EL (cell line): ENCODE measurements at regions not wholly inside any gene's neighbourhood (a gene's known extent, or its start where the extent isn't known, plus 50 kb on each side); places are given as distances from the start of the nearest gene placed in this dataset.

Experiments used
- DNase-seq: peaks from one replicate; pipeline ENCODE4 v3.0.0-alpha.2; 2016

- no peak for DNase-seq
Observed at GRCh38 chr6:140932909-140933308, 1199.8 kb upstream of the GJE1 start.

GRCh38 chr6:140931581-140931980 lies 1201.1 kb upstream of the GJE1 start:
- no peak for DNase-seq

GRCh38 chr6:140929121-140929520 lies 1203.6 kb upstream of the GJE1 start:
- no peak for DNase-seq

GRCh38 chr6:140923048-140923447 lies 1209.7 kb upstream of the GJE1 start:
- DNase-seq = no peak

GRCh38 chr6:140921366-140922226 lies 1211.1 kb upstream of the GJE1 start:
- peak; percentile 82 for DNase-seq

GRCh38 chr6:140917911-140918310 lies 1214.8 kb upstream of the GJE1 start:
- no peak for DNase-seq

GRCh38 chr6:140915551-140915950 lies 1217.2 kb upstream of the GJE1 start:
- no peak for DNase-seq

- DNase-seq = no peak
Observed at GRCh38 chr6:140915103-140915502, 1217.6 kb upstream of the GJE1 start.

- DNase-seq = no peak
Observed at GRCh38 chr6:140912686-140913085, 1220.0 kb upstream of the GJE1 start.

GRCh38 chr6:140909625-140910024 lies 1223.1 kb upstream of the GJE1 start:
- peak; percentile 53 for DNase-seq

- peak; percentile 53 for DNase-seq
Observed at GRCh38 chr6:140909156-140909555, 1223.6 kb upstream of the GJE1 start.

GRCh38 chr6:140908505-140908904 lies 1224.2 kb upstream of the GJE1 start:
- no peak for DNase-seq

- DNase-seq = no peak
Observed at GRCh38 chr6:140907235-140907634, 1225.5 kb upstream of the GJE1 start.

- no peak for DNase-seq
Observed at GRCh38 chr6:140905724-140906123, 1227.0 kb upstream of the GJE1 start.

GRCh38 chr6:140905050-140905449 lies 1227.7 kb upstream of the GJE1 start:
- DNase-seq = no peak

- DNase-seq = no peak
Observed at GRCh38 chr6:140897804-140898573, 1234.7 kb upstream of the GJE1 start.

- no peak for DNase-seq
Observed at GRCh38 chr6:140897349-140897748, 1235.4 kb upstream of the GJE1 start.

- no peak for DNase-seq
Observed at GRCh38 chr6:140893432-140893831, 1239.3 kb upstream of the GJE1 start.

- peak; percentile 52 for DNase-seq
Observed at GRCh38 chr6:140879946-140880345, 1252.8 kb upstream of the GJE1 start.

GRCh38 chr6:140874066-140874465 lies 1258.7 kb upstream of the GJE1 start:
- DNase-seq = no peak

GRCh38 chr6:140872885-140873284 lies 1259.8 kb upstream of the GJE1 start:
- DNase-seq = no peak

GRCh38 chr6:140871911-140872310 lies 1260.8 kb upstream of the GJE1 start:
- DNase-seq = peak; percentile 57

- no peak for DNase-seq
Observed at GRCh38 chr6:140867336-140867735, 1265.4 kb upstream of the GJE1 start.

- DNase-seq = peak; percentile 55
Observed at GRCh38 chr6:140858381-140858971, 1274.2 kb upstream of the GJE1 start.
